ENCODE measurements at regions not wholly inside any gene's neighbourhood (a gene's known extent, or its start where the extent isn't known, plus 50 kb on each side); places are given as distances from the start of the nearest gene placed in this dataset.

DNA sequence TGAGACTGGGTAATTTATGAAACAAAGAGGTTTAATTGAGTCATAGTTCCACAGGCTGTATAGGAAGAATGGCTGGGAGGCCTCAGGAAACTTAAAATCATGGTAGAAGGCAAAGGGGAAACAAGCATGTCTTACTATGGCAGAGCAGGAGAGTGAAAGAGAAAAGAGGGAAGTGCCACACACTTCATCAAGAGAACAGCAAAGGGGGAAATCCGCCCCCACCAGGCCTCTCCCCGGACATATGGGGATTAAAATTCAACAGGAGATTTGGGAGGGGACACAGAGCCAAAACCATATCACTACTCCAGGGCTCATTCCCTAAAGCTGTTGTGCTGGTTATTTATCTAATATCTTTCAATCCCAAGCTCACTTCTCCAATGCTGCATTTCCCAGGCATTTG is 50.2 kb upstream of the NR3C1 start:
- no peak for DNase-seq (ENCODE audit: extremely low read depth, insufficient read length)
- no peaks in the 10 kb centered on the region for H3K27me3 ChIP-seq (replicated peaks; ENCODE audit: control insufficient read depth, insufficient read depth, low read length)
- H3K36me3 ChIP-seq (ENCODE audit: control insufficient read depth, insufficient read depth, low read length): no peaks in the 10 kb centered on the region
- H3K4me3 ChIP-seq (replicated peaks; ENCODE audit: low read depth, low read length): no peak overlapping the region
- TF ChIP-seq, protein P1, sequence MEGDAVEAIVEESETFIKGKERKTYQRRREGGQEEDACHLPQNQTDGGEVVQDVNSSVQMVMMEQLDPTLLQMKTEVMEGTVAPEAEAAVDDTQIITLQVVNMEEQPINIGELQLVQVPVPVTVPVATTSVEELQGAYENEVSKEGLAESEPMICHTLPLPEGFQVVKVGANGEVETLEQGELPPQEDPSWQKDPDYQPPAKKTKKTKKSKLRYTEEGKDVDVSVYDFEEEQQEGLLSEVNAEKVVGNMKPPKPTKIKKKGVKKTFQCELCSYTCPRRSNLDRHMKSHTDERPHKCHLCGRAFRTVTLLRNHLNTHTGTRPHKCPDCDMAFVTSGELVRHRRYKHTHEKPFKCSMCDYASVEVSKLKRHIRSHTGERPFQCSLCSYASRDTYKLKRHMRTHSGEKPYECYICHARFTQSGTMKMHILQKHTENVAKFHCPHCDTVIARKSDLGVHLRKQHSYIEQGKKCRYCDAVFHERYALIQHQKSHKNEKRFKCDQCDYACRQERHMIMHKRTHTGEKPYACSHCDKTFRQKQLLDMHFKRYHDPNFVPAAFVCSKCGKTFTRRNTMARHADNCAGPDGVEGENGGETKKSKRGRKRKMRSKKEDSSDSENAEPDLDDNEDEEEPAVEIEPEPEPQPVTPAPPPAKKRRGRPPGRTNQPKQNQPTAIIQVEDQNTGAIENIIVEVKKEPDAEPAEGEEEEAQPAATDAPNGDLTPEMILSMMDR (IDR thresholded peaks at IDR 0.05; ENCODE audit: insufficient read depth, low read length, poor library complexity, severe bottlenecking): no peak
